NCI-H446 treated with DMSO at 0.1 percent for 48 hours (cell line): ENCODE measurements at regions not wholly inside any gene's neighbourhood (a gene's known extent, or its start where the extent isn't known, plus 50 kb on each side); places are given as distances from the start of the nearest gene placed in this dataset.

Source experiments
- DNase-seq: peaks from one replicate; lab custom pipeline; 2025; lab: John Stamatoyannopoulos, UW

DNA sequence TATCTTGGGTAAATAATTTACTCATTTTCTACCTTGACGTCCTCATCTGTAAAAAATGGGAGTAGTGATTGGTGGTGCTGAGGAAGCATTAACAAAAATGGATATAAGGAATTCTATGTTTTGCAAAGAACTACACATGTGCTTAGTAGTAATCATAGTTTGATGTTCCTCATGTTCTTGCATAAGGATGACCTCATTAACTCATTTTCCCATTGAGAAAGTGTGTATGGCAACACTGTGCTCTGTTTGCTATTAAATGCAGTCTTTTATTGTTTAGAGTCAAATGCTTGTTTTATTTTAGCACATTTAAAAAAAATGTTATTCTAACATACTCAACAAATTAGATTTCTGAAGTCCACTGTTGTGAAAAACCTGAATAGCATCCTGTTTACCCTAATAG is 211.2 kb upstream of the RSPO3 start:
- no peak for DNase-seq

DNA sequence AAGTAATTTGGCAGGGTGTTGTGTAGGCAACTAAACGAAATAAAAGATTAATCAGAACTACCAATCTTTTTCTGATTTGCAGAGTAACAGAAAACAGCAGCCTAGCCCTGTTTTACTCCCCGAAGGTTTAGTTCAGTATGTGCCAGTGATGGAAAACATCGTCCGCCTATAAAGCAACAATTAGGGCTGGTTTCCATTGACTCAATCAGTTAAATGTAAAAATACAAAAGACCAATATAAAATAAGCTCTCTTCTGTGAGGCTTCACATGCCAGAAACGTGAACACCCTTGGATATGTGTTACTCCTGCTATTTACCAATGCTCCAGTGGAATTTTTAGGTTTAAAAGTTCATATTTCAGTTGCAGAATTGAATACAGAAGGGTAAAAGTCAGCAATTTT is 210.5 kb upstream of the RSPO3 start:
- DNase-seq, result no peak

DNA sequence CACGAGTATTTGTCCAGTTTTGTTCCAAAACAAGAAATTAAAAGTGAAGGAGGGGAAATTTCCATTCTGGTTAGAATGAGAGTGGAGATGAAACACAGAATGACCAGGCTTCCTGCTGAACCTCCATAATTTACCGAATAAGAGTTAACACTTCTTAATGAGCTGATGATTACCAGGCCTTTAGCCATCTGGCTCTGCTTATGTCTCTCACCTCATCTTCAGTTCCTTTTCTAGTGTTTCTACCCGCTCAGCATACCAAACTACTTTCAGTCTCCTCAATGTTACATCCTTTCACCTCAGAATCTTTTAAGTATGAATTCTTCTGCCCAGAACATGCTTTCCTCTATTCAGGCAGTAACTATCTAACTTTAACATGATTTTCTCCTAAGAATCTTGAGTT is 209.0 kb upstream of the RSPO3 start:
- DNase-seq, result no peak

DNA sequence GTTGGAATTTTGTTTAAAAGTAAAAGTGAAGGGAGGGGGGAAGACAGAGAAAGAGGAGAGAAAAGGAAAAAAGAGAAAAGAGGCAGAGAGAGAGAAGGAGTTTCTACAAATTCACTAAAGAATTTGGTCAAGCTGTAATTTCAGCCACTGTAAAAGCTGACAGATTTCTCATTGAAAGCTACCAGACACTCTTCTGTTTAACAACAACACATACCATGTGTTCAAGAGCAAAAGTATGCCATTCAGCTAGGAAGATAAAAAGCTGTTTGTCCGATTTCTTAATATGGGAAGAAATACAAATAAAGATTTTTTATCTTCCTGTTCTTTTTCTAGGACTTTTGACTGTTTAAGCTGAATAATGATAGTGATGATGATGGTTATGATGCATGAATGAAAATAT is 204.8 kb upstream of the RSPO3 start:
- DNase-seq, result no peak

DNA sequence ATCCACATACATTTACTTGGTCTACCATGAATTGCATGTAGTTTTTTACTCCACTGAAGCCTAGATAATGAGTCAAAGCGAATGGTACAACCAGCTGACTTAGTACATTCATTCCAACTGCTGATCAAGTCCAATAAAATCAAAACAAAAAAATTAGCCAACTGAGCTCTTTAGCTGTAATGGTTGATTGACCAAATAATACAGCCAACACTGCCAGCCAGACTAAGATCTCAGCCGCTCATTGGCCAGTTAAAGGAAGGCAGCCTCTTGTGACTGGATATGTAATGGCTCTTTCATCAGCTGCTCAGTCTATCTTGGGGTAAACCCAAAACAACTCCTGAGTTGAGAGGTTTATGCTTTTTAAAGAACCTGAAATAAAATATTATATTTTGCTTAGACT is 204.3 kb upstream of the RSPO3 start:
- no peak for DNase-seq

DNA sequence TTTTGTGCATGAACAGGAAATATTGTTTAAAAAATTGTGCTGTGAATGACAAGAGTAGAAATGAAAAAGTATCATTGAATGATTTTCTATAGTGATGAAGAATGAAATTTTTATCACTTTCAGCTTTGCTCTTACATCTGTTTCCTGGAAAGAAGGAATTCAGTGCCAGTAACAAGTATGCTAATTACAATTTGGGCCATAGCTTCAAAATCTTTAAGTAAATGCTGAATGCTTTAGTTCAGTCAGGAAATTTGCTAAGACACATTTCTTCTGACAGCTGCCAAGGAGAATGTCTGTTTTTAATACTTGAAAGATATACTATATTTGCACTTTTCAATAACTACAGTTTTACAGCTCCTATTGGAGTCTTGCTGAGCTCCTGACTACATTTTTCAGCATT is 203.7 kb upstream of the RSPO3 start:
- DNase-seq, result no peak

DNA sequence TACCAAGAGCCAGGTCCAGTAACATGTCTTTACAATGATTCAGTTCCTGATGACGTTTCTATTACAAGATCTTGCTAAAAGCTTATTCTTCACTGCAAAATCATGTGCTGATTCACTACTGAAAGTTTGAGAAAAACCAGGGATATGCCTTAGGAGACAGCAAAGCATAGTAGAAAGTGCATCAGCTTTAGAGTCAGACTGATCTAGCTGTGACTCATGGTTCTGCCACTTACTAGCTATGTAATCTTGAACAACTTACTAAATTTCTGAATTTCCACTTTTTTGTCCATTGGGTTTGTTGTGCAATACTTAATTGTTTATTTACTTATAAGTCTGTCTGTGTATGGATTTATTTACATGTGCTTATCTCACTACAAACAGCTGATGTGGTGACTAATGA is 198.5 kb upstream of the RSPO3 start:
- DNase-seq, result no peak

DNA sequence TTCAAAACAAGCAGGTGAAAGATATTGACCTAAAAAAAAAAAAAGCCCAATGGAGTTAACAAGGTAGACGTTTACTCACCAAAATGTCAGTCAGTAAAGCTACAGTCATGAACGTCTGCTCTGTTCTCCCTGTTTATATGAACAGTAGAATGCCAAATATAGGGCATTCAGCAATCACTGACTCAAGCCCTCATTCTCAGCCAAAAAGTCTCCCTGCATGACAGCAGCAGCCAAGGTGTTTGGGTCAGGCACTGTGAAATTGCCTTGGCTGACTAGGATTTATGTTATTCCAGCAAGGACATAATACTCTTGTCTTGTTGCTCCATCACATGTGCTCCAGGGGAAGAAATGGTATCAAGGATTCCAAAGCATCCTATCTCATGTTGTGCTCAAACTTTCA is 194.7 kb upstream of the RSPO3 start:
- no peak for DNase-seq

DNA sequence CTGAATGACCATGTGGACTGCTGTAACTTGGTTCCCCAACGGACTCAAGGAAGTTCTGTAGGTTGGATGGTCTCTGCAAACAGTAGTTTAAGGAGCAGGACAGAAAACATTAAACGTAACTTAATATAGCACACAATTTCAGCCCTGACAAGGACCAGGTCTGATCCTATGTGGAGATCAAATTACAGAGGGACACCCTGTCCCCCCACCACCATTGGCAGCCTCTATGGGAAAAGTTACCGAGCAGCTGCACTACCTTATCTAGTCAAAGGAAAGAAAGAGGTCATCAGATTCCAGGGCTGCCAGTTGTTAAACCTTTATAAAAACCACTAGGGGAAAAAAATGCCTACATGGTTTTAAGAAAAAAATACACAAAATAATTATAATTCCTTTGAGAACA is 191.5 kb upstream of the RSPO3 start:
- no peak for DNase-seq

DNA sequence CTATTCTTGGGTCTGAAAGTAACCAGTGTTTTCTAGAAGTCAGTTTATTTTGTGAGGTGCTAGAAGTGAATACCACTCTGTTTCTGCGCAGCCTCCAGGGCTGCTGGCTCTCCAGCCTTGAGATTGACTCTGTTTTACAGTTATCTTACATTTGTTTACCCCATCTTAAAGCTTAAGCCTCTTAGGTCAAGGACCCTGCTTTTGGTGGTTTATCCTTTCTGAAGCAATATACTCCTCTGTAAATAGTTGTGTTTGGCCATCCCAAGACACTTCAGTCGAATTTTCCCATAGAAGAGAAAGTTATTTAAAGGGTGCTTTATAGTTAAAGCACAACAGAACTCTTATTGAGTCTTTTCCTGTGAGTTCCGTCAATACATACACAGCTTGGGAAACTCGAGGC is 190.6 kb upstream of the RSPO3 start:
- no peak for DNase-seq

DNA sequence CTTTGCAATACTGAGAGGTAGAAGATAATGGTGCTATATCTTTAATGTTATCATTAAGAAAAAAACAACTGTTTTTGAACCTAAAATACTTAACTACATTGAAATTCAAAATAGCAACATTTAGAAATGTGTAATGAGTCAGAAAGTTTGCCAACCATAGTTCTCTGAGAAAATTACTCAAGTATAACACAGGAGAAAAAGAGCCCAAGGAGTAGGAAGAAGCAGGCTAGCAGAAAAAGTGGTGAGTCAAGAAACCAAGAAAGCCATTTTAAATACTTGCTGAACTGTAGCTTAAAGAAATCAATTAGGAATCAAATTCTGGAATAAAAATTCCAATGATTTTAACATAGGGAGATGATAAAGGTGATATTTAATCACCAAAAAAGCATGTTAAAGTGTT is 181.0 kb upstream of the RSPO3 start:
- no peak for DNase-seq

DNA sequence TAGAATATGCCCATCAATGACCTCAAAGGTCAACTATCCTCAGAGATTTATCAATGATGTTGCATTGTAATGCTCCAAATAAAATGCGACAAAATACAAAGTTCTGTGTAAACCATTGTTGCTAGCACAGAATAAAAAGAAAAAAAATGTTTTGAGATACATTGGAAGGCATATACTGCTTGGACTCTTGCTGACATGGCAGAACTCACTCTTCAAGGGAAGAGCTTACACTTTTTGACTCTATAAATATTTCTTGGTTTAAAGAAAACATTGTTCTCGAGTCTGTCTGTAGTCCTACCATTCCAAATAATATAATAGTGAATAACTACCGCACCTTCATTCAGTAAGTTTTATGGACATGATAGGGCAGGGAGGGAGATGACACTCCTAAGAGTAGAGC is 178.7 kb upstream of the RSPO3 start:
- no peak for DNase-seq

DNA sequence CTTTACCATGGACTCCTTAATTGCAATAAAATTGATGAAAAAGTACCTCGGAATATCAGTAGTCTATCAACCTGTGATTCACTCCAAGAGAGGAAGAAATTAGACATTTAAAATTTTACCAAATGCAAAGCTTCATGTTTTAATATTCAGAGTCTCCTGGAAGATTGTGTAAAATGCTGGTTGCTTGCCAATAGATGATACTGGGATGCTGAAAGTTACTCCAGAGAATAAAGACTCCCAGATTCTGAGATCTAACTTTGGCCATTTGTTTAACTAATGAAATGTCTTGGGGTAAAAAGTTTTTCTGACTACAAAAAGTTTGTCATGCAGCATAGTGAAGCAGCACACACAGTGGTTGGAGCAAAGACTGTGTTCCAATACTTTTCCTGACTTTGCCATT is 176.7 kb upstream of the RSPO3 start:
- no peak for DNase-seq

DNA sequence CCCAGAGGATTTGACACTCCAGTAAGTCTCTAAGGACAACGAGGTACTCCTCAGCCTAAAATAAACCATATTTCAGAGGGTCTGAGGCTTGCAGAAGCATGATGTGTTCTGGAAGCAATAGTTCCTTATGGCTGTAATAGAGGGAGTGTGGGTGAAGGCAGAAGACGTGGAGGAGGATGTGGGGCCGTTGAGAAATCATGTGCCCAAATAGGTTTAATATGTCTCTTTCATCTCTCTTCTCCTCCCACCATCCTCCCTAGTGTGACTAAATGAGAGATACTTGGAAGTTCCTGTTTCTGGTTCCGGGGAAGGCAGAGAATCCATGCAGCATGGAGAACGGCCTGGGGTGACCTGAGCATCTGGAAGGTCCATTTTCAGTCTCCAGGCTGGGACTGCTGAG is 174.0 kb upstream of the RSPO3 start:
- no peak for DNase-seq

DNA sequence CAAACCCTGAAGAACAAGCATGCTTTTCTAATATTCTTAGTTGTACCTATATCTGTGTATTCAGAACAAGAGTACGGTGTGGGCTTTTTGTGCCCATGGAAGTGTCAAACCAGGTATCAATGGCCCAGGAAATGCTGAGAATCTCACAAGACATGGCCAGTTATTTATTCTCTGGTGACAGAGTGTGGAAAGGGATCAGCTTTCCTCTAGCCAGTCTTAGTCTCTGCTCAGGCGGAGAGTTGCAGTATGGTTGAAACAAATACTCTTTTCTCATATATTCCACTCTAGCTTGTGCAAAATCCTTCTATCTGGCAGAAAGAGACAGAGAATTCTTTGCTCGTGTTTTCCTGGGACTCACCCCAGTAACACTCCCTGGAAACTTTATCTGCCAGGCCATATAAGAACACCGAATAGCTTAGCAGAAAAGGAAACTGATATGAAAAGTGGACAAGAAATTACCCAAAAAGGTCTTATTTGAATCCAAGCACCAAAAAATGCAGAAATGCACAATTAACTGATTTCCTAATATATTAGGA is 173.3 kb upstream of the RSPO3 start:
- no peak for DNase-seq

DNA sequence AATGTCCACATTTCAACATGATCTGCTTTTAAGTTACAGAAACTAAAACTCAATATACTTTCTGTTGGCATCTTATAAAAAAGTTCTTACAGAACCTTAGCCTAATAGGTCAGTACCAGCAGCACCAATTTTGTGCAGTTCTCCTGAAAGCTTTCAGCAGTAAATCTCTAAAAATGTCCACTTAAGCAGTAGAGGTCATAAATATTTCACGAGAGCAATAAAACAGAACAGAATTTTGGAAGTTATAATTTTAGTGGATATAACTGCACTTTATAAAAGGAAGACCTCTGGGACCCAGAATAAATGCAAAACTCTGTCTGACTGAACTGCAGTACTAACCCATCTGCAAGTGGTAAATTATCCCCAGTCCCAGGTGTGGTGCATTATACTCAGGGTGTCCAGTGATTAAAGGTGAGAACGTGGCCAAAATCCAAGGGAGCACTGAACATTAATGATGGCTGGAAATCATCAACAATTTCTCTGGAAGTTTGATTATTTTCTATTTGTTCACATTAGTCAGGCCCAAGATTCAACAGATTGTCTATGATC is 172.6 kb upstream of the RSPO3 start:
- no peak for DNase-seq

DNA sequence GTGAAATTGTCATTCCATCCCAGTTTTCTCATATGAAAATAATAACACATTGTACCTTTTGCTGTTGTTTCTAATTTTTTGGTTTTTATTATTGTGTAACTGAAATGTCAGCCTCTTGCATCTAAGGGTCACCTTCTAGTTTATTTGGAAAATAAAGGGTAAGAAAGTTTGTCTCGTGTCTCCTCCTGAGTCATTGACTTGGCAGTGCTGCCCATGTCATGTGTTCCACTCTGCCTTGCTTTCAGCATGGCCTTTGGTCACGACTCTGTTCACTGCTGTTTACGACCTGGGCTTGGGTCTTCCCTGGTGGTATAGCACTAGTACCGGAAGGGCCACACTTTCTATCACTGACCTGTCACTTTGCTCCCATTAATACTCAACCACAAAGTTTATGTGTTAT is 171.4 kb upstream of the RSPO3 start:
- no peak for DNase-seq

DNA sequence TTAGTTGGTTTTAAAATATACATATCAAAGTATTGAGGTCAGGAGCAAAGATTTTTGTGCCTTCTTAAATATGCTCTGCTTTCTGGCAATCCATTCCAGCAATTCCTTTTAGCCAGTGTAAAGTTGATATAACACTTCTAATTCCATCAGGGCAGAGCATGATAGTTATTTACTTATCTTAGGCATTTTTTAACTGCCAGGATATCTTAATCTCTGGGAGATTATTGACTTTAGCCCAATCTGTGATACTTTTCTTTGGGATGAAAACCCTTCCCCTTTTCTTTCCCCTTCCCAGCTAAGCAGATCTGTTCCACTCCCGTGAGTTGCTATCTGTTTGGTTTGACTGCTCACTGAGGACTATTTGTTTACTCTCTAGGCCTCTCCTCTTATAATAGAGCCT is 168.7 kb upstream of the RSPO3 start:
- no peak for DNase-seq

DNA sequence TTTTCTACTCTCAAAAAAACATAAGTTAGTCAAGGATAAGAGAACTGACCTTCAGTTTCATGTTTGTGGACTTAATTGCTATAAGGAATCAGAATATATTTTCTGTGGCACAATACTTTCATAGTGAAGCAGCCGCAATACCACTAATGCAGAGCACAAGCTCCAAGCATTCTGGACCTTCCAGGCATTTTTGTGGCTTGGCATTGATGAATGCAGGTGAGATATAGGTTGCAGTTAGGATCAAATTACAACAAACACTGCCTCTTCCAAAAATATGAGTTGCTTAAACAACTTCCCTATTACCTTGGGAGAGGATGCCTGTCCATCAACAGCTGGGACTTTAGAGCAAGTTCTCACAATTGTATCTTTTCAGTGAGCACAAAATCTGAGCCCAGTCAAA is 162.8 kb upstream of the RSPO3 start:
- DNase-seq, result no peak

DNA sequence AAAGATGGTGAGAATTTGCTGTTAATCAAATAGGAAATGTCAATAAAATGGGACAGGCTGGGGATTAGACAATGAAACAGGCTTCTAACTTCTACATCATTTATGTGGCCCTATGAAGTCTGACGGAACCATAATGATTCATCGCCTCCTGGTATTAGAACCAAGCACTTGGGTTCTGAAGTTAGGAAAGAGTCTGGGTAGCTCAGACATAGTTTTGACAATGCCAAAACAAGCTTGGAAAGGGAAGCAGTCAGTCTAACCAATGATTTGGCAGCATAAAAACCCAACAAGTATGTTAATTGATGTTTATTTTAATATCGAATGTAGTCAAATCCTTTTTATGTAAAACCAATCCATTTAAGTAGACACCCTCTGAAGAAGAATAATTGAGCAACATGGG is 160.8 kb upstream of the RSPO3 start:
- no peak for DNase-seq

DNA sequence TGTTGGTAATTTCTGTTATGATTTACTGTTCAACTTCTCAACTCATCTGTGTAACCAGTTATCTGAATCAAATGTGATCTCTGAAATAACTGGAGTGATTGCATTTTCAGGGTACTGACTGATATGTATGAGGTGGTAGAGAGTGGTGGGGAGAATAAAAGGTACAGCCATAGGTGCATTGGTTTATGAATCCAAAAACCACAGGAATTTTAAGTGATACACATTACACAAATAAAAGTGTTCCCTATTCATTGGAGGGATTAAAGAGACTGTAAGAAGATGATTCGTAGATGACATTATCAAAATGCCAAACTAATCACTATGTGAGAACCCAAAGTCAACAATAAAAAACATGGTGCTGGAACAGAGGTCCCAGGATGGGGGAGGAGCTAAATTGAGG is 158.7 kb upstream of the RSPO3 start:
- DNase-seq, result no peak

DNA sequence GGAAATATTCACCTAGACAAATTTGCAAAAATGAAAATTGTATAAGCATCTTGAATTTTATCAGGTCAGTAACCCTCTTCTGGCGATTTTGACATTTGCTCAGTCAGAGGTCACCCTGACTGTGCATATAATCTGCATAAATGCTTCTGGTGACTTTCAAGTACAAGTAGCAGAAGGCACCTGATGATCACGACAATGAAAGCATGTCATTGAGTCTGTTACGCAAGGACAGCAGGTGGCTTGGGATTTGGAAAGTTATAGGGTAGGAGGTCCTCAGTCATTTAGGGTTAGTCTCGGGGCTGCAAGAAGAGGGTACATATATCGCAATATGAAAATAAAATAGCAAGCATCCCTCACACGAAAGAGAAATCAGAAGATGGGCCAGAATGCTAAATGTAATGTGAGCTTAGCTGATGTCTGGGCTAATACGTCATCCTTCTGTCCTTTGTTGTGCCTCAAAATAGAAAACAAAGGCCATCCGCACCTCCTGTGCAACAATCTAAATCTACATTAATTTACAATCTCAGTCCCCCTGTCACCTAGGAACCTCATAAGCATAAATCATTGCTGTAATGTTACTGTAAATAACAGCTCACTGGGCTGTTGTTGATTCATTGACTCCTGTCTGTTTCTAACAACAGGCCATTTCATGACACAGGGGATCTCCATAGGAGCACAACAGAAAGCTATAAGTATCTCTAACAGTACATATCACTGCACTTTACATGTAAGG is 155.2 kb upstream of the RSPO3 start:
- DNase-seq, result no peak

DNA sequence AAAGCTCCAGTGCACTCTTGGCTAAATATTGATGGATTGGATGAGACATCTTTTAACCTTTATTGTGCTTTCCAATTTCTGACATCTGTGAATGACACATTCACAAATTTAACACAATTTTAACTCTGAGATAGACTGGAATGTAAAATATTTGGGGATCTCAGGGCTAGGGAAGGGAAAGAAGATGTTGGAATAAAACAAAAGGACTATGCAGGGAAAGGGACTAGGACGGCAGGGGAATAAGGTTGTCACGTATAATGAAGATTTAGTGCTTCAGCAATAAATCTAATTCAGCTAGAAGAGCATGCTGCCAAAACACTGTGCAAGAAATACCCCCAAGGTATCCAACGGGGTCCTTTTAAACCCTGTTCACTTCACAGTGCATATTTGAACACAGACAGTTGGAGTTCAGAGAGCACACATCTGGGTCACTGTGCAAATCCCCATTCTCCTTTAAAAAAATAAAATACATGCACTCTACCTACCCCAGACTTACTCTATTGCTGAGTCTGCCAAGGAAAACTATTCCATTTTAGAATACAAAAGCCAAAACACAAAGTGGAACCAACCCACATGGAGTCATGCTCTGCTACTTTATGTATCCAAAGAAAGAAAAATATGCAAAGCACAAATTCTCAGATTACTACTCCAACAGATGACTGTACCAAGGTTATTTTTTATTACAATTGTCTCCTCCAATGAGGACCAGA is 151.0 kb upstream of the RSPO3 start:
- DNase-seq, result no peak
